Urothelium cell line (cell line): ENCODE measurements at regions not wholly inside any gene's neighbourhood (a gene's known extent, or its start where the extent isn't known, plus 50 kb on each side); places are given as distances from the start of the nearest gene placed in this dataset.
A peak's percentile ranks its signal among the peaks of the same experiment; 100 is the strongest.

Source experiments
- DNase-seq: peaks from one replicate; pipeline ENCODE4 v3.0.0; 2011; ENCODE audit warnings: low spot score, mixed read lengths
- FAIRE-seq: peaks from 2 replicates; lab custom pipeline; 2011; peaks lifted over from hg19 to GRCh38; lab: Jason Lieb, UNC

DNA sequence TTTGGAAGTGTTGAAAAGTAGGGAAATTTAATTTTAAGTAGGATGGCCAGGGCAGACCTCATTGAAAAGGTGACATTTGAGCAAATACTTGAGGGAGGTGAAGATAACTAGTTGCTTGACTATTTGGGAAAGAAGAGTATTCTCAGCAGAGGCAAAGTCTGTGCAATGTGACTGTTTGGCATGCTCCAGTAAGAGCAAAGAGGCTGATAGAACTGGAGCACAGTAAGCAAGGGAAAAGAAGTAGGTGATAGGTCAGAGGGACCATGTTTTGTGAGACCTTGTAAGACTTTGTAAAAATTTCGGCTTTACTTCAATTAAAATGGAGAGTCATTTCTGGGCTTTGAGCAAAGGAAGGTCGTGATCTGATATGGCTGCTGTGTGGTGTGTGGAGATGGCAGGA is 335.8 kb downstream of the ZIC1 start:
- no peak for FAIRE-seq
- DNase-seq, result no peak

DNA sequence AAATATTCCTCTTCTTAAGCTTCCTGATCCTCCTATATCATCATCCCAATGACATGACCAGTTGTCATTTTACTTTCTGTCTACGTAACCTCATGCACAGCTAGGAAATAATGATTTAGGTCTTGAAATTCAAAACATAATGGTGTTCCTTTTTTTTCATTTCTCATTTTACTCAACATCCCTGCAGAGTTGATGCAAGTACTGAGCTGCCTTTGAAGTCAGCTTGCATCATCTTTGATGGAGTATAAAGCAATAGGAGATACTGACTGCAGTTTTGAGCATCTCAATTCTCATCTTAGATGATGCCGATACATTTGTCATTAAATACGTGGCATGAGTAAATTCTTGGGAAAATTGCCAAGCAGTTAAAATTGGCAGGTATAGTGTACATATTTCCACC is 346.1 kb downstream of the ZIC1 start:
- DNase-seq (no peak), FAIRE-seq (no peak)

DNA sequence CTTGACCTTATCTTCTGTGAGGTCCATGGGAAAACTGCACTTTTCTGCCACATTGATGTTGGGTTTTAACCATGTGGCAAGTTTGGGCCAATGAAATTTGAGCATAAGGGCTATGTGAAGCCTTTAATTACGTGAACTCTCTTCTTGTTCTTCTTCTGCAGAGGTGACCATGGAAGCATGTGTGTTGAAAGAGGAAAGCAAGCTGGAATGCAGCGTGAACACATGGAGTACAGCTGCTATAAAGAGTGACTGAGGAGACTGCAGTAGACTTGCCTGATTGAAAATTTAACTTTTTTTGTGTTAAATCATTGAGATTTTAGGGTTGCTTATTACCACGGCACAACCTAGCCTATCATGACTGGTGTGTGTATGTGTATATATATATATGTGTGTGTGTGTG is 347.3 kb downstream of the ZIC1 start:
- no peak for FAIRE-seq
- DNase-seq, result no peak

DNA sequence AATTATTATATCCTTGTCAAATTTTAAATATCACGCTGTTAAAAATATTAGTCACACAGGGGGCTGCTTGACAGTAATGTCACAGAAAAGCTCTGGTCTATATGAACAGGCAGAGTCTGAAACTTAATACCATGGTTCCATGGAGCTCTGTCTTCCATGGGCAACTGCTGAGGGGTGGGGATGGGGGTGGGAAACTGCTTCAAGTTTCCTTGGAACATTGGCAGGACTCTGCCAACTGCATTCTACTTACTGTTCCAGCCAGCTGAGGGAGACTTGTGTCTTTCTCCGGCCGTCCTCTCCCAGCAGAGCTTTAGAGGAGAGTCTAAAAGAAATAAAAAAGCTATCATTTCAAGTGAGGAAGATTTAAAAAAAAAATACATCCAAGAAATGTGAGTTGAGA is 348.7 kb downstream of the ZIC1 start:
- FAIRE-seq (no peak), DNase-seq (no peak)

DNA sequence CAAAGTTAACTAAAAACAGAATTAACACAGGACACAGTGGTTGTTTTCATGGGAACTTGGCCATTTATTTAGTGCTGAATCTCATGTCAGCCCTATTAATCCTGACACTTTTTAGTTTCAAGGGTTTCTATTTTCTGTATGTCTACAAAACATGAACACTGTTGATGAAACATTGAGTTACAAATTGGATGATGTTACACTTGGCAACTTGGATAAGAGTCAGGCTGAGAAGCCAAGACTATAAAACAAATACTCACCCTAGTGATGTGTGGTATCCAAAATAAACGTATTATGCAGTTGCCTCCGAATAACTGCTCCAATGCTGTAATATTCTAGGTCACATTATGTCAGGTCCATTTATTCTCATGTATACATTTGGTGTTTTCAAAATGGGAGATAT is 349.6 kb downstream of the ZIC1 start:
- FAIRE-seq (no peak), DNase-seq (no peak)

DNA sequence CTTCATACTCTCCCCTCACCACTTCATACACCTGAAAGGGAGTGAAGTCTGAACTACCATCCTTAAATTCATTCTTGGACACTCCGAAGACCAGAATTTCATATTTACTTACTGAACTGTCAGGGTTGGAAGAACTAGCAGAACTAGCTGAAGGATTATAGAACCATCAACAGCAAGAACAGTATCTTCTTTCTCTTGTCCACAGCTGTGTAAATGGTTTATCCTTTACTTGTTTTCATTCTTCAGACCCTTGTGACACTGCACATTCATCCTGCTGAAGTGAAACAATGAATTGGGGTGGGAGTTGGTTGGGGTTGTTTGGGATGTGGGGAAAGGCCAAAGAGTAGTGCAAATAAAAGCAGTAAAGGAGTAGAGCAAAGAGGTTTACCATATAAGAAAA is 350.9 kb downstream of the ZIC1 start:
- DNase-seq, result no peak
- FAIRE-seq, result no peak

DNA sequence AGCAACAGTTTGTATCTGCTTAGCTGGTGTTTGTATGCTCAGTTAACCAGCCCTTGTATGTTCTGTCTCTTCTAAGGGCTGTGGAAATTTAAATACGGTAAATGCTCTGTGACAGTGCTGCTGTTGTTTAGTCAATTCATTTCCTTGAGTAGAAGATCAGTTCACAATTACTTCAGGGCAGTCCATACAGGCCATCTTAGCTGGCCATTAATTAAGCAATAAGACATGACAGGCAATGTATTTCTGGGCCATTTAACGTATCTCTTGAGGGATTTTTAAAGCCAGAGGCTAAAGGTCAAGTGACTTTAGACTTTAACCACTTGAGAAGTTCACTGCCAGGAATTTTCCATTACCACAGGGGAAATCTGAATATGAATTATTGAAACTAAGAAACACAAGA is 351.8 kb downstream of the ZIC1 start:
- no peak for DNase-seq

DNA sequence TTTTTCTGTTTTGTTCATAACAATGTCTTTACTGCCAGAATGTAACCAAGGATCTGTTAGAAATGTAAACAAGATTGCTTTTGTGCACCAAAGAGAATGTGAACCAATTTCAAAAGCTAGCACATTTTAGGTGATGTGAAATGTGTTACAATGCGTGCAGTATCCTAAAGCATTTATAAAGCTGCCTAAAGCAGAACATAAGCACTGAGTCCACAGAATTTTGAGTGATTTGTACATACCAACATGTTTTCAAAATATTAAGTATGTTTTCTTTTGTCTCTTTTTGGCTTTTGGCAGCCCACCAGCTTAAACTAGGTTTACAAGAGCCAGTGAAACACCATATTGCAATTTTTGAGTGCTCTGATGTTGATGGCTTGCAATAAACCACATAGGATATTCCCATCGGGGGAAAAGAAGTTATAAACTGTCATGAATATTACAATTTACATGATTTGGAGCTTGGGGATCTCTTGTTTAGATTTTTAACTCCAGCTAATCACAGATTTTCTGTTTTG is 364.0 kb downstream of the ZIC1 start:
- FAIRE-seq (no peak), DNase-seq (no peak)

More for the DNA sequence above, 351.8 kb downstream of the ZIC1 start:
- FAIRE-seq, result no peak

DNA sequence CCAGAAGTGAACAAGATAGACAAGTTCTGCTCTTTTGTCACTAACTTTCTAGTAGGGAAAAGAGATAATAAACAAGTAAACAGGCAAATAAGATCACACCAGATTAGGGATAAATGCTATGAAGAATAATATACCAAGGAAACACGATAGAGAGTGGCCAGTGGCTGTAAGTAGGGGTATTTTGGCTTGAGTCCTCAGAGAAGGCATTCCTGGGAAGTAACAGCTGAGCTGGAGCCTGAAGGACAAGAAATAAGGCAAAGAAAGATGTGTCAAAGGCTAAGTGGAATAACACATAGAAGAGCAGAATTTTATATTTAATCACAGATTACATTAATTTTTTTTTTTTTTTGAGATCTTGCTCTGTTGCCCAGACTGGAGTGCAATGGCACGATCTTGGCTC is 366.2 kb downstream of the ZIC1 start:
- FAIRE-seq, result no peak
- DNase-seq, result no peak

DNA sequence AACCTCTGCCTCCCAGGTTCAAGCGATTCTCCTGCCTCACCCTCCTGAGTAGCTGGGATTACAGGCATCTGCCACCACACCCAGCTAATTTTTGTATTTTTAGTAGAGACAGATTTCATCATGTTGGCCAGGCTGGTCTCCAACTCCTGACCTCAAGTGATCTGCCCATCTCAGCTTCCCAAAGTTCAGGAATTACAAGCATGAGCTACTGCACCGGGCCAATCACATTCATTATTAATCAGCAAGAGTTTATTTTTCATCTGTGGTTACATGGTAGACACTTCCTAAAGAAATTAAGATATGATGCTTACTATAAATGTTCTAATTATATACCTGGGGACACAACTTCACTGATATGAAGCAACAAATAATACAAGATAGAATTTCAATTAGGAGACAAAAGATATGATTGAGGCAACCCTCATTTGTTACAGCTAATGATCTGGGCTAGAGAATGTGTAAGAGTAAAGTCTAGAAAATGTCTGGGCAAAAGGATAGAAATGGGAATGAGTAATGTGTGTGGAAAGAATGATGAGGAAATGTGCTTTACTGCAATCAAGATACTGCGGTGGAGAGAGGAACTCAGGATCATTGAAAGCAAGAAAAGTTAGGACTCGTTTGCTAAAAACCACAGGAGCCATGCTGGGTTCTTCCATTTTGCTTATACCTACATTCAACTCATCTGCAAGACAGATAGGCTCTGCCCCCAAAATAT is 366.8 kb downstream of the ZIC1 start:
- FAIRE-seq (no peak), DNase-seq (no peak)

DNA sequence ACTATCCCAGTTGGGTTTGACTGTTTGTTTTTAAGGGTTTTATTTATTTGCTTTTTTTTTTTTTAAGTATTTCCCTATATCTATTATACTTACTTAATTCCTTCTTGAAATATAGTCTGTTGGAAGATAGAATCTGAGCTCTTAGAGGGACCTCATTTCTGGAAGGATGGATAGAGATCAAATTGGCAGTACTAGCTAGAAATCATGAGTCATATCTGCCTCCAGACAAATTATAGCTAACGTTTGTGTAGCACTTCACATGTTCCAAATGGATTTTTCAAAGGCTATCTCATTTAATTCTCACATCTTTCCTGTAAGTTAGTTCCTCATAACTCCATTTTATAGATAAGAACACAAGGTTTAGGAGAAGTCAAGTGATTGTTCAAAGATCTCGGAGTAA is 384.7 kb downstream of the ZIC1 start:
- FAIRE-seq (no peak), DNase-seq (no peak)

DNA sequence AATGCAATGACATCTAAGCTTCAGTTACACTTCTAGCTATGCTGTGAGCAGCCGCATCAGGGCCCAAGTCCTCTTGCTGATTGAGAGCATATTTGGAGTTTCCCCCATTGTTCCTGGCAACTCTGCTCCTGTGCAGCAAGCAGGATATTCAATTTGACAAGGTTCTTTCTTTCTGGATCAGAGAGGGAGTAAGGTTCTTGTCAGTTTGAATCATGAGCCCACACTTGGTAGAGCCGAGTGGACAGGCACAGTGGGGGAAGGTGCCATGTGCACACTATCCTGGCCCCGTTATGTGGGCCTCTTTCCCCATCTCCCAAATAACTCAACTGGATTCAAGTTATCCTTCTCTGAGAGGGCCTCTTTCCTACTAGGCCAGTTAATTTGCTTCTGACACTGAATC is 385.4 kb downstream of the ZIC1 start:
- FAIRE-seq, result no peak

DNA sequence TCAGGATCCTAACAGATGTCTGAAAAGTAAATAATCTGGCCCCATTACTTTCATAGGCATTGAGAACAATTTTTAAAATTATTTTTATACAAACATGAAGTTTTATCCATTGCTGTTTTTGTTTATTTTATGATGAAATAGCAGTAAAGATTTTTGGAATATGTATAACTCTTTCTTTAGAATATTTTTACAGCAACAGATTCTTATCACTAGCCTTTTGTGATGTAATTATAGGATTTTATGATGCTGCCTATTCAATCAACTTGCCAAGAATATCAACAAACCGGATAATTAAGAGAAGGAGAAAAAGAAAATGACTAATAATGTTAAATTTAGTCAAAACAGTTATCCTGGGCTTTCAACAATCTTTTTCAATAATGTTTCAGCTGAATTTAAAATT is 386.3 kb downstream of the ZIC1 start:
- FAIRE-seq (no peak), DNase-seq (no peak)

More for the DNA sequence above, 385.4 kb downstream of the ZIC1 start:
- DNase-seq, result no peak

DNA sequence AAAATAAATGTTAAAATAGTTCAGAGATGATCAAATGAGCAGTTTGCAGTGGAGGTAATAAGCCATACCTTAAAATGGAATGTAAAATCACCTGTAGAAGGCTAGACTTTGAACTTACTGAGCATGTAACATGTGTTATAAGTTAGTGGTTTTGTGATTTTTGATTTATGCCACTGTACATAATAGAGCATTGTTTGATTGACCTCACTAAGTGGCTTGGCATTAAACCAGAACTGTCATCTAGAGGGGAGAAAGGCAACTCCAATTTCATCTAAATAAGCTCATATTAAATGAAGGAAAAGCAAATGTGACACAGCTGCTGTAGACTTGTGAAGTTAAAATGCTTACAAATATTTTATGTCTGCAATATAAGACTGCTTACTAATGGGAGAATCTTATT is 387.9 kb downstream of the ZIC1 start:
- FAIRE-seq (no peak), DNase-seq (peak; percentile 4)

DNA sequence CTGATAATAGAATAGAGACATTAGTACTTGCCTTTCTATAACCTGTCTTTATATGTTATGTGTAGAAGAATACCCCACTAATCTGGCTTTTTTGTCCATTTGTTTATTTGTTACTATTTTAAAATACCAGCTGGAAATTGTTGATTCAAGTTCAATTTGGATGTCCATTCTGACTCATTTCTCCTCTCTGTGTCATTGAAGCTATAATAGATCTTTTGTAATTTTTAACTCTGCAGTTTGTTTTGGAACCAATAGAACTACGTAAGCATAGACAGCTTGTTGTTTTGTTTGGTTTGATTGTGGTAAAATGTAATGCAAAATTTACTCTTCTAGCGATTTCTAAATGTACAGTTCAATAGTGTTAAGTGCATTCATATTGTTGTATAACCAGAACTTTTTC is 390.4 kb downstream of the ZIC1 start:
- FAIRE-seq (no peak), DNase-seq (no peak)

DNA sequence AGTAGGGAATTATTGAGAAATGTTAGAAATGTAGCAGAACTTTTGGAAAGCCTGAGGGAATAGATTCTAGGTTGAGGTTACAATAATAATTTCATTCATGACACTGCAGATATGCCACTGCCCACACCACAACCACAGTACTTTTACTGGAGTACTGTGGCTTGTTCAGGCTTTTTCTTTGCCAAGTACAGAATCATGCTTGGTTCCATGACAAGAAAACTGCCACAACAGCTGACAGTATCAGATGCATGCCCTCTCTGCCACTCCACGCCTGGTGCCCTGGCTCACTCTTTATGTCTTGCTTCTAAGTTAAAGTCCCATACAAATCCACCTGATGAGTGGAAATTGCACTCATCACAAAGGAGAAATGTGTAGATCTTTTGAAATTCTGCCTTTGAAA is 398.6 kb downstream of the ZIC1 start:
- FAIRE-seq, result no peak

DNA sequence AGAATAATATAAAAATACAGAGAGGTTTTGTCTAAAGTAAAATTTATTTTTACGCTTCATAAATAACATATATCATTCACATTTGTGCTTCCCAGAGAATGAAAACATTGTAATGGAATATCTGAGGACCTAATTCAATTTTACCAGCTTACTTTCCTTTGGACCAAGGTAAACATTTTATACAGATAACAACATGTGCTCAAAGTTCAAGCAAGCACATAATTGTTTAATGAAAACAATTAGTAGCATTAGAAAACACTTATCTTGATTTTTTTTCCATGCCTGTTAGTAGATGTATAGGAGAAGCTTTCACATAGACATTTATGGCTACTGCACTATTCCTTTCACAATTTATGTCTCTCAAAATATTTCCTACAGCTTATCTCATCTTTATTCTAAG is 400.0 kb downstream of the ZIC1 start:
- FAIRE-seq, result no peak
- no peak for DNase-seq

More for the DNA sequence above, 398.6 kb downstream of the ZIC1 start:
- no peak for DNase-seq

DNA sequence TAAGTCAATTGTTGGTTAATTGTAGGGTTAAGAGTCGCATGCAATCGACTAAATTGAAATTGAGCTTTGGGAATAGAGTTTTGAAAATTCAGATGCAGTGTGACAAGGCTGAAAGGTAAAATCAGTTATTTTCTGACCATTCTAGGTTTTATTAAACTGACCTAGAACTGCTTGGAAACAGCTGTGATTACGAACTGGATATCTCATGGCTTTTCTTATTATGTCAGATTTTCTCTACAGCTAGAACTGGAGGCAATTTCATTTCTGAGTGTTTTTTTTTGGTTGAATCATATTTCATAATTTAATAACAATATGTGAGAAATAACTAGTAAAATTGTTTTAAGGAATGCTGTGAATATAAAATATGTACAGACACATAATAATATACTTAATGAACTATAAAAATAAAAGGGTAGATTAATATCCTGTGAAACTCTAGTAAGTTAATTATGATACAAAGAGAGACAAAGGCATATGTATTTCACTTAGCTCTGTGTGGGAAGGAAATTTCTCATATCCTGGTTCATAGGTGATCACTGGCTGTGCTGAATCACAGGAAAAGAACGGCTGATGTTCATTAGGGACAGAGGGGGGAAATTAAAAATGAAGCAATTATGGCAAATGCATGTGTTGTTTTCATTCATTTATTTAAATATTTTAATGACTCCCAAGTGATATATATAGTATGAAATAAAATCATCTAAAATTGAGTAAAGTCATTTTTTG is 403.2 kb downstream of the ZIC1 start:
- DNase-seq (no peak), FAIRE-seq (no peak)

DNA sequence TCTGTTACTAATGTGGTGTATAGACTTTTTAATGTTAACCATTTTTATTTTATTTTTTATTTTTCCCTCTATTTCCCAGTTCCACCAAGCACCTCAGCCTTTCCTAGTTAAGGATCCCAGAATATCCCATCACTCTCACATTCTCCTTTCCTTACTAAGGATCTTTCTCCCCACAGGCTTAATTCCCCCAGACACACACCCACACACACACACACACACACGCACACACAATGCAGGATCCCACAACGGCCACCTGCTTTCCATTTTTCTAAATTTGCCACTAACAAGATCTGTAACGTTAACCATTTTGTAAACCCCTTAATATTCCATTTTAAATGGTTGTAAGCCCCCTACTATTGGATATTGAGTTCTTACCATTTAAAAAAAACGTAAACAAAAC is 404.1 kb downstream of the ZIC1 start:
- FAIRE-seq (no peak), DNase-seq (no peak)

DNA sequence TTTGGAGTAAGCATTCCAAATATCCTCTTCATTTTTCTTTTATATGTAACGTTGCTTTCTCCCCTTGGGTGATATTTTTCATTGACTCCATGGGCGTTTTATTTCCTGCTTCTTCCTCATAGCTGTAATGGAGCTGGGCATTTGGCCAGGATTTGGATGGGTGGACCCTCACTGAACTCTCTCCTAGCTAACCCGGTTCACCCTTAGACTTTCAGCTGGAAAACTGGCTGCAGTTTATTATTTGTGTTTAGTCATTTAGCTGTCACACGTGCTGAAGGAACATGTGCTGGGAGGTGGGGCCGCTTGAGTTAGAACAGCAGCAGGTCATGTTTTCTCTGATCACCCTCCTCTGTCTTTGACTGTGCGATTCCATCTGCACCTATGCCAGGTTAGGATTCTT is 407.6 kb downstream of the ZIC1 start:
- DNase-seq (no peak), FAIRE-seq (no peak)

DNA sequence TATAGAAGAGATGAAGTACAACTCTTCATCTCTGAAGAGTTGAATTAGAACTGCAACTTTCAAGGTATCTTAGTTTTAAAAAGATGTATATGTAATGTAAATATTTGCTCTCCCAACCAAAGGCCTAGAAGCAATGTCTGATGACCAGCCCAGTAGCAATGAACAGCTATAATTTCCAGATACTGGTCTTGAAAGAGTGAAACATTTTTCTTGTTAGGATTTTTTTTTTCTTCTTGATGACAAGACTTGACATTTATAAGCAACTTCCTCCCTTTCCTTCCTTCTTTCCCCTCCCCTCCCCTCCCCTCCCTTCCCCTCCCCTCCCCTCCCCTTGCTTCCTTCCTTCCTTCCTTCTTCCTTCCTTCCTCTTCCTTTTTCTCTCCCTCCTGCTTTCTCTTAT is 423.4 kb downstream of the ZIC1 start:
- DNase-seq (no peak), FAIRE-seq (no peak)

DNA sequence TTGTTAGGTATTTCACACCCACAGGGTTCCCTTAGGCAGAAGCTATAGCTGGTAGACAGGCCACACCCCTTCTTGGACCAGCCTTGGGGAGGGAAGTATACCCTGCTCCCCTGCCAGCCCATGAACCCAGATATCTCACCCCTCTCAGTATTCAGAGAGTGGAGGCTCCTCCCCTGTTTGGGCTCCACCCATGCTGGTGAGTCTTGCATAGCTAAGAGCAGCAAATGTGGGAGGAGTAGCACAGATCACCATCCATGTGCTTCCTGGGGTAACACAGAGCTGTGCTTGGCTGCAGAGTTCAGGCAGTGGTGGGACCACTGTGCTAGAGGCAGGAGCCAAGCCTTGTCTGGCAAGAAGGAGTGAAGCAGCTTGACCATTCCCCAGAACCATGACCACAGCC is 427.2 kb downstream of the ZIC1 start:
- DNase-seq (no peak), FAIRE-seq (no peak)
